ENCODE measurements at regions not wholly inside any gene's neighbourhood (a gene's known extent, or its start where the extent isn't known, plus 50 kb on each side); places are given as distances from the start of the nearest gene placed in this dataset.

GRCh38 chr12:58521796-58522195, 398.5 kb downstream of the LRIG3 start:
- no peak overlapping the region for H3K4me3 ChIP-seq
- H3K27me3 ChIP-seq, result no peaks in the 10 kb centered on the region
- H3K4me1 ChIP-seq, result no peaks in the 10 kb centered on the region
- 85% methylated on average over 1 of the region's 1 CpG; no CpG with 5 or more reads in 1 of the 2 donors for WGBS, 2 donors (ENCODE audit: low coverage in 1 of 2)
- H3K36me3 ChIP-seq, result no peaks in the 10 kb centered on the region
- peaks cover 0 to 22% (median 0%) of the 10 kb centered on the region in 3 donors for H3K9me3 ChIP-seq
- no peak for ATAC-seq
- H3K27ac ChIP-seq, result no peak overlapping the region
- TF ChIP-seq EP300 (IDR thresholded peaks at IDR 0.05), result no peak
- TF ChIP-seq CTCF (IDR thresholded peaks at IDR 0.05), result no peak
- TF ChIP-seq POLR2A (IDR thresholded peaks at IDR 0.05), result no peak
- TF ChIP-seq POLR2AphosphoS5 (IDR thresholded peaks at IDR 0.05), result no peak

- Histone ChIP-seq H3K9me3 (peaks cover 0 to 8% (median 0%) of the 10 kb centered on the region in 3 donors), H3K4me3 (no peak overlapping the region), H3K27ac (no peak overlapping the region), H3K4me1 (no peaks in the 10 kb centered on the region), H3K27me3 (no peaks in the 10 kb centered on the region), H3K36me3 (no peaks in the 10 kb centered on the region)
- no peak for ATAC-seq
- TF ChIP-seq POLR2AphosphoS5 (IDR thresholded peaks at IDR 0.05) (no peak), POLR2A (IDR thresholded peaks at IDR 0.05) (no peak), EP300 (IDR thresholded peaks at IDR 0.05) (no peak), CTCF (IDR thresholded peaks at IDR 0.05) (no peak)
These were observed 396.9 kb downstream of the LRIG3 start for GRCh38 chr12:58523360-58523759.

GRCh38 chr12:58528271-58528670, 392.0 kb downstream of the LRIG3 start:
- H3K4me1 ChIP-seq, result peaks cover 0 to 24% (median 3%) of the 10 kb centered on the region in 3 donors
- 0% methylated on average over 1 of the region's 1 CpG for WGBS, 2 donors (ENCODE audit: low coverage in 1 of 2)
- no peak for ATAC-seq

GRCh38 chr12:58529114-58529665, 391.1 kb downstream of the LRIG3 start:
- ATAC-seq, result no peak
- no peak overlapping the region for H3K4me3 ChIP-seq
- H3K27me3 ChIP-seq, result no peaks in the 10 kb centered on the region
- H3K36me3 ChIP-seq, result no peaks in the 10 kb centered on the region
- TF ChIP-seq POLR2A (IDR thresholded peaks at IDR 0.05) (no peak), POLR2AphosphoS5 (IDR thresholded peaks at IDR 0.05) (no peak), CTCF (IDR thresholded peaks at IDR 0.05) (no peak), EP300 (IDR thresholded peaks at IDR 0.05) (no peak)
- peaks cover 0 to 24% (median 3%) of the 10 kb centered on the region in 3 donors for H3K4me1 ChIP-seq
- H3K9me3 ChIP-seq, result no peaks in the 10 kb centered on the region
- 14 to 20% methylated on average over 1 of the region's 1 CpG for WGBS, 2 donors (ENCODE audit: low coverage in 1 of 2)
- H3K27ac ChIP-seq, result peak overlapping the region in 2 of 4 donors; percentile 5 to 18

More at GRCh38 chr12:58528271-58528670, 392.0 kb downstream of the LRIG3 start:
- H3K4me3 ChIP-seq, result no peak overlapping the region
- no peaks in the 10 kb centered on the region for H3K36me3 ChIP-seq
- H3K27ac ChIP-seq, result peak overlapping the region in 2 of 4 donors; percentile 5 to 6
- no peak for TF ChIP-seq CTCF (IDR thresholded peaks at IDR 0.05)
- TF ChIP-seq POLR2A (IDR thresholded peaks at IDR 0.05), result no peak
- TF ChIP-seq EP300 (IDR thresholded peaks at IDR 0.05), result no peak
- no peak for TF ChIP-seq POLR2AphosphoS5 (IDR thresholded peaks at IDR 0.05)
- H3K9me3 ChIP-seq, result no peaks in the 10 kb centered on the region
- no peaks in the 10 kb centered on the region for H3K27me3 ChIP-seq

All from gastroesophageal sphincter (tissue), 4 donors.